Neural progenitor cell (in vitro differentiated cells): ENCODE measurements at regions not wholly inside any gene's neighbourhood (a gene's known extent, or its start where the extent isn't known, plus 50 kb on each side); places are given as distances from the start of the nearest gene placed in this dataset.

Source experiments
- DNase-seq: peaks from one replicate; pipeline ENCODE4 v3.0.0-alpha.2; 2016; ENCODE audit warnings: low spot score
- H2AFZ ChIP-seq: fragments of 200-600 bp; sonication (generic); replicated peaks from 2 replicates; pipeline ENCODE4 v1.6.1; 2016; ENCODE audit warnings: antibody characterized with exemption
- H3F3A ChIP-seq: fragments of 200-600 bp; sonication (generic); 2 replicates; pipeline ENCODE4 v1.6.1; 2016; ENCODE audit warnings: antibody characterized with exemption, low read depth
- H3K27ac ChIP-seq: fragments of 200-600 bp; sonication (generic); 2 replicates; pipeline ENCODE4 v1.5.1; 2016; ENCODE audit warnings: mild to moderate bottlenecking
- H3K27me3 ChIP-seq: fragments of 200-600 bp; sonication (generic); 2 replicates; pipeline ENCODE4 v1.6.1; 2016; ENCODE audit warnings: mild to moderate bottlenecking, moderate library complexity
- H3K36me3 ChIP-seq: fragments of 200-600 bp; sonication (generic); 2 replicates; pipeline ENCODE4 v1.5.1; 2016
- H3K4me1 ChIP-seq: fragments of 200-600 bp; sonication (generic); 2 replicates; pipeline ENCODE4 v1.6.1; 2016; ENCODE audit warnings: mixed run types
- H3K4me2 ChIP-seq: fragments of 200-600 bp; sonication (generic); 2 replicates; pipeline ENCODE4 v1.6.1; 2016
- H3K4me3 ChIP-seq: fragments of 200-600 bp; sonication (generic); 2 replicates; pipeline ENCODE4 v1.5.1; 2016
- H3K79me2 ChIP-seq: fragments of 200-600 bp; sonication (generic); 2 replicates; pipeline ENCODE4 v1.6.1; 2016; ENCODE audit warnings: low read depth
- H3K9ac ChIP-seq: fragments of 200-600 bp; sonication (generic); 2 replicates; pipeline ENCODE4 v1.6.1; 2016
- H3K9me3 ChIP-seq: fragments of 200-600 bp; sonication (generic); 2 replicates; pipeline ENCODE4 v1.5.1; 2016; ENCODE audit warnings: low read depth
- H4K20me1 ChIP-seq: fragments of 200-600 bp; sonication (generic); 2 replicates; pipeline ENCODE4 v1.6.1; 2016; ENCODE audit warnings: low read depth
- H3K27ac Mint-ChIP-seq: 3 replicates; pipeline ENCODE4 v1.8.0; 2021; ENCODE audit warnings: mixed read lengths
- H3K27me3 Mint-ChIP-seq: 2 replicates; pipeline ENCODE4 v1.8.0; 2022; ENCODE audit warnings: low read depth, mild to moderate bottlenecking, inconsistent platforms, moderate library complexity, mixed read lengths; ENCODE audit not compliant: insufficient read depth
- H3K36me3 Mint-ChIP-seq: 3 replicates; pipeline ENCODE4 v1.8.0; 2021; ENCODE audit warnings: mixed read lengths
- H3K4me1 Mint-ChIP-seq: 3 replicates; pipeline ENCODE4 v1.8.0; 2021; ENCODE audit warnings: mixed read lengths
- H3K4me3 Mint-ChIP-seq: 3 replicates; pipeline ENCODE4 v1.8.0; 2021; ENCODE audit warnings: mild to moderate bottlenecking, moderate library complexity, mixed read lengths
- H3K9me3 Mint-ChIP-seq: 3 replicates; pipeline ENCODE4 v1.8.0; 2020; ENCODE audit warnings: mixed read lengths
- CTCF ChIP-seq: fragments of 200-600 bp; sonication (generic); IDR thresholded peaks from 2 replicates; pipeline ENCODE4 v1.5.1; 2017; ENCODE audit warnings: antibody characterized with exemption, mild to moderate bottlenecking
- EZH2 ChIP-seq: fragments of 200-600 bp; sonication (generic); IDR thresholded peaks from 2 replicates; pipeline ENCODE4 v1.6.1; 2017; ENCODE audit warnings: antibody characterized with exemption, mild to moderate bottlenecking, moderate library complexity
- EZH2phosphoT487 ChIP-seq: fragments of 200-600 bp; sonication (generic); IDR thresholded peaks from 2 replicates; pipeline ENCODE4 v1.6.1; 2017; ENCODE audit warnings: antibody characterized with exemption

GRCh38 chr6:48869595-48869994 lies 593.5 kb downstream of the MMUT start:
- Mint-ChIP-seq H3K27ac (no peak overlapping the region), H3K27me3 (no peaks in the 10 kb centered on the region), H3K9me3 (no peaks in the 10 kb centered on the region), H3K36me3 (no peaks in the 10 kb centered on the region), H3K4me3 (no peak overlapping the region), H3K4me1 (peaks cover 2% of the 10 kb centered on the region)
- no peaks in the 10 kb centered on the region for H3F3A ChIP-seq
- no peaks in the 10 kb centered on the region for H3K36me3 ChIP-seq
- H3K4me2 ChIP-seq: no peak overlapping the region
- no peaks in the 10 kb centered on the region for H3K4me1 ChIP-seq
- H3K9me3 ChIP-seq: no peaks in the 10 kb centered on the region
- no peaks in the 10 kb centered on the region for H3K79me2 ChIP-seq
- no peak overlapping the region for H3K27ac ChIP-seq
- no peak for DNase-seq
- H3K27me3 ChIP-seq: no peaks in the 10 kb centered on the region
- no peak overlapping the region for H2AFZ ChIP-seq
- no peaks in the 10 kb centered on the region for H4K20me1 ChIP-seq
- H3K9ac ChIP-seq: no peak overlapping the region
- TF ChIP-seq CTCF (no peak), EZH2 (no peak), EZH2phosphoT487 (no peak)
- no peak overlapping the region for H3K4me3 ChIP-seq

GRCh38 chr6:48866682-48867081 lies 596.4 kb downstream of the MMUT start:
- Histone ChIP-seq H3K27ac (no peak overlapping the region), H3K27me3 (no peaks in the 10 kb centered on the region), H4K20me1 (no peaks in the 10 kb centered on the region), H3K9me3 (no peaks in the 10 kb centered on the region), H3K4me2 (no peak overlapping the region), H3F3A (no peaks in the 10 kb centered on the region), H3K36me3 (no peaks in the 10 kb centered on the region), H2AFZ (no peak overlapping the region), H3K79me2 (no peaks in the 10 kb centered on the region), H3K9ac (no peak overlapping the region), H3K4me1 (no peaks in the 10 kb centered on the region), H3K4me3 (no peak overlapping the region)
- no peak for TF ChIP-seq EZH2
- TF ChIP-seq CTCF: no peak
- no peak for TF ChIP-seq EZH2phosphoT487
- no peak for DNase-seq
- Mint-ChIP-seq H3K9me3 (no peaks in the 10 kb centered on the region), H3K36me3 (no peaks in the 10 kb centered on the region), H3K27me3 (no peaks in the 10 kb centered on the region), H3K4me1 (no peaks in the 10 kb centered on the region), H3K27ac (no peak overlapping the region), H3K4me3 (no peak overlapping the region)

- Histone ChIP-seq H3K27me3 (no peaks in the 10 kb centered on the region), H3K27ac (no peak overlapping the region), H2AFZ (no peak overlapping the region), H4K20me1 (no peaks in the 10 kb centered on the region), H3K36me3 (no peaks in the 10 kb centered on the region), H3K4me1 (no peaks in the 10 kb centered on the region), H3K4me2 (no peak overlapping the region), H3K9me3 (no peaks in the 10 kb centered on the region), H3F3A (no peaks in the 10 kb centered on the region), H3K9ac (no peak overlapping the region), H3K4me3 (no peak overlapping the region), H3K79me2 (no peaks in the 10 kb centered on the region)
- Mint-ChIP-seq H3K9me3 (no peaks in the 10 kb centered on the region), H3K36me3 (no peaks in the 10 kb centered on the region), H3K4me3 (no peak overlapping the region), H3K27ac (no peak overlapping the region), H3K4me1 (no peaks in the 10 kb centered on the region), H3K27me3 (no peaks in the 10 kb centered on the region)
- no peak for TF ChIP-seq CTCF
- no peak for TF ChIP-seq EZH2phosphoT487
- TF ChIP-seq EZH2: no peak
- DNase-seq: no peak
Observed at GRCh38 chr6:48860175-48860574, 602.9 kb downstream of the MMUT start.
